GM23248 (cell line): ENCODE measurements at regions not wholly inside any gene's neighbourhood (a gene's known extent, or its start where the extent isn't known, plus 50 kb on each side); places are given as distances from the start of the nearest gene placed in this dataset.

Source experiments
- DNase-seq: peaks from one replicate; pipeline ENCODE4 v3.0.0-alpha.2; 2015
- H2AFZ ChIP-seq: fragments of 200-600 bp; sonication (generic); 2 replicates; pipeline ENCODE4 v1.6.1; 2016; ENCODE audit warnings: antibody characterized with exemption
- H3F3A ChIP-seq: fragments of 200-600 bp; sonication (generic); 2 replicates; pipeline ENCODE4 v1.6.1; 2016; ENCODE audit warnings: mild to moderate bottlenecking, antibody characterized with exemption, mixed run types; ENCODE audit not compliant: insufficient read depth
- H3K27ac ChIP-seq: fragments of 200-600 bp; sonication (generic); 2 replicates; pipeline ENCODE4 v1.5.1; 2016; ENCODE audit warnings: mild to moderate bottlenecking
- H3K27me3 ChIP-seq: fragments of 200-600 bp; sonication (generic); replicated peaks from 2 replicates; pipeline ENCODE4 v1.6.1; 2016; ENCODE audit warnings: mild to moderate bottlenecking; ENCODE audit not compliant: insufficient read depth
- H3K36me3 ChIP-seq: fragments of 200-600 bp; sonication (generic); 2 replicates; pipeline ENCODE4 v1.6.1; 2016; ENCODE audit warnings: low read depth, mild to moderate bottlenecking
- H3K4me1 ChIP-seq: fragments of 200-600 bp; sonication (generic); 2 replicates; pipeline ENCODE4 v1.6.1; 2016; ENCODE audit warnings: mild to moderate bottlenecking; ENCODE audit not compliant: insufficient read depth
- H3K4me2 ChIP-seq: fragments of 200-600 bp; sonication (generic); one replicate; pipeline ENCODE4 v1.6.1; 2016; ENCODE audit warnings: mild to moderate bottlenecking; ENCODE audit not compliant: unreplicated experiment
- H3K4me3 ChIP-seq: fragments of 200-600 bp; sonication (generic); 2 replicates; pipeline ENCODE4 v1.5.1; 2016; ENCODE audit warnings: mild to moderate bottlenecking
- H3K79me2 ChIP-seq: fragments of 200-600 bp; sonication (generic); 2 replicates; pipeline ENCODE4 v1.6.1; 2016; ENCODE audit warnings: mild to moderate bottlenecking; ENCODE audit not compliant: insufficient read depth
- H3K9ac ChIP-seq: fragments of 200-600 bp; sonication (generic); 2 replicates; pipeline ENCODE4 v1.6.1; 2016; ENCODE audit warnings: mild to moderate bottlenecking
- H3K9me2 ChIP-seq: fragments of 200-600 bp; sonication (generic); 2 replicates; pipeline ENCODE4 v1.6.1; 2016; ENCODE audit warnings: mixed run types, mild to moderate bottlenecking, moderate library complexity; ENCODE audit not compliant: insufficient read depth
- H3K9me3 ChIP-seq: fragments of 200-600 bp; sonication (generic); one replicate; pipeline ENCODE4 v1.6.1; 2017; ENCODE audit warnings: low read depth
- H4K20me1 ChIP-seq: fragments of 200-600 bp; sonication (generic); 2 replicates; pipeline ENCODE4 v1.6.0; 2016; ENCODE audit not compliant: insufficient read depth
- EZH2 ChIP-seq: fragments of 200-600 bp; sonication (generic); IDR thresholded peaks from 2 replicates; pipeline ENCODE4 v1.6.1; 2018; ENCODE audit warnings: antibody characterized with exemption, mild to moderate bottlenecking; ENCODE audit not compliant: insufficient read depth, poor library complexity, severe bottlenecking
- EZH2phosphoT487 ChIP-seq: fragments of 200-600 bp; sonication (generic); IDR thresholded peaks from 2 replicates; pipeline ENCODE4 v1.6.1; 2018; ENCODE audit warnings: antibody characterized with exemption, moderate library complexity, mild to moderate bottlenecking, low read depth; ENCODE audit not compliant: insufficient read depth
- WGBS, 2 experiments: methylation state at CpG; one replicate each; pipeline ENCODE4 v1.1.6; 2015 to 2017; ENCODE audit warnings: low lambda C conversion rate in 2 of 2, low coverage in 1 of 2; ENCODE audit errors: missing lambda C conversion rate in 2 of 2; 5-methylcytosine and 5-hydroxymethylcytosine counted together
- in situ Hi-C: fragments of 300-500 bp; cut with MboI; formaldehyde crosslinking; loops from 2 replicates; pipeline ENCODE4 v1.15.0; 2020

- H3K9me2 ChIP-seq: no peaks in the 10 kb centered on the region
- no peaks in the 10 kb centered on the region for H3K36me3 ChIP-seq
- no peak overlapping the region for H3K27ac ChIP-seq
- DNase-seq: no peak
- no peak overlapping the region for H3K4me2 ChIP-seq
- H3F3A ChIP-seq: no peaks in the 10 kb centered on the region
- no peak overlapping the region for H3K4me3 ChIP-seq
- no peaks in the 10 kb centered on the region for H4K20me1 ChIP-seq
- H3K4me1 ChIP-seq: peaks cover 10% of the 10 kb centered on the region
- H3K9ac ChIP-seq: no peak overlapping the region
- H3K79me2 ChIP-seq: no peaks in the 10 kb centered on the region
- WGBS, 2 experiments: 94 to 96% methylated on average over 1 of the region's 1 CpG
- no peaks in the 10 kb centered on the region for H3K9me3 ChIP-seq
- in situ Hi-C loops: no loop called here
- no peak overlapping the region for H2AFZ ChIP-seq
- no peaks in the 10 kb centered on the region for H3K27me3 ChIP-seq
- TF ChIP-seq EZH2: no peak
- TF ChIP-seq EZH2phosphoT487: no peak
Observed at GRCh38 chr3:177550667-177551066, 353.4 kb upstream of the TBL1XR1 start.

- H3K79me2 ChIP-seq: no peaks in the 10 kb centered on the region
- H3K27ac ChIP-seq: no peak overlapping the region
- 82 to 94% methylated on average over 4 of the region's 4 CpGs for WGBS, 2 experiments
- no peak overlapping the region for H3K9ac ChIP-seq
- H3K9me2 ChIP-seq: no peaks in the 10 kb centered on the region
- H3F3A ChIP-seq: no peaks in the 10 kb centered on the region
- DNase-seq: no peak
- in situ Hi-C loops: no loop called here
- no peaks in the 10 kb centered on the region for H3K27me3 ChIP-seq
- H4K20me1 ChIP-seq: no peaks in the 10 kb centered on the region
- H2AFZ ChIP-seq: no peak overlapping the region
- no peak overlapping the region for H3K4me2 ChIP-seq
- no peak overlapping the region for H3K4me3 ChIP-seq
- no peaks in the 10 kb centered on the region for H3K9me3 ChIP-seq
- H3K4me1 ChIP-seq: peaks cover 10% of the 10 kb centered on the region
- H3K36me3 ChIP-seq: no peaks in the 10 kb centered on the region
- TF ChIP-seq EZH2phosphoT487: no peak
- TF ChIP-seq EZH2: no peak
Observed at GRCh38 chr3:177551431-177551836, 354.2 kb upstream of the TBL1XR1 start.

GRCh38 chr3:177552051-177552450 is 354.8 kb upstream of the TBL1XR1 start:
- in situ Hi-C loops: no loop called here
- no peaks in the 10 kb centered on the region for H3F3A ChIP-seq

GRCh38 chr3:177553012-177553411 is 355.7 kb upstream of the TBL1XR1 start:
- Histone ChIP-seq H3K9me2 (no peaks in the 10 kb centered on the region), H3K27ac (no peak overlapping the region), H3K9me3 (no peaks in the 10 kb centered on the region), H3K4me2 (no peak overlapping the region), H3K36me3 (no peaks in the 10 kb centered on the region), H3K4me3 (no peak overlapping the region), H3K27me3 (no peaks in the 10 kb centered on the region), H3F3A (no peaks in the 10 kb centered on the region), H4K20me1 (no peaks in the 10 kb centered on the region), H3K4me1 (peaks cover 10% of the 10 kb centered on the region), H3K79me2 (no peaks in the 10 kb centered on the region), H3K9ac (no peak overlapping the region), H2AFZ (no peak overlapping the region)
- TF ChIP-seq EZH2phosphoT487 (no peak), EZH2 (no peak)
- in situ Hi-C loops: no loop called here
- WGBS, 2 experiments: 63 to 68% methylated on average over 2 of the region's 2 CpGs
- no peak for DNase-seq

More at GRCh38 chr3:177552051-177552450, 354.8 kb upstream of the TBL1XR1 start:
- no peak for TF ChIP-seq EZH2
- no peak for TF ChIP-seq EZH2phosphoT487
- H3K27me3 ChIP-seq: no peaks in the 10 kb centered on the region
- H3K4me1 ChIP-seq: peaks cover 10% of the 10 kb centered on the region
- no peaks in the 10 kb centered on the region for H3K9me2 ChIP-seq
- no peak overlapping the region for H3K4me2 ChIP-seq
- no peaks in the 10 kb centered on the region for H3K9me3 ChIP-seq
- H3K9ac ChIP-seq: no peak overlapping the region
- no peak overlapping the region for H3K4me3 ChIP-seq
- H3K27ac ChIP-seq: no peak overlapping the region
- no peak overlapping the region for H2AFZ ChIP-seq
- no peak for DNase-seq
- 100% methylated on average over 1 of the region's 1 CpG for WGBS, 2 experiments
- no peaks in the 10 kb centered on the region for H3K79me2 ChIP-seq
- no peaks in the 10 kb centered on the region for H4K20me1 ChIP-seq
- no peaks in the 10 kb centered on the region for H3K36me3 ChIP-seq

GRCh38 chr3:177553579-177553978 is 356.3 kb upstream of the TBL1XR1 start:
- Histone ChIP-seq H3K9me2 (no peaks in the 10 kb centered on the region), H3K27me3 (no peaks in the 10 kb centered on the region), H3K27ac (no peak overlapping the region), H3F3A (no peaks in the 10 kb centered on the region), H3K36me3 (no peaks in the 10 kb centered on the region), H3K4me3 (no peak overlapping the region), H3K9ac (no peak overlapping the region), H3K9me3 (no peaks in the 10 kb centered on the region), H4K20me1 (no peaks in the 10 kb centered on the region), H3K4me2 (no peak overlapping the region), H2AFZ (no peak overlapping the region), H3K79me2 (no peaks in the 10 kb centered on the region), H3K4me1 (peaks cover 10% of the 10 kb centered on the region)
- TF ChIP-seq EZH2 (no peak), EZH2phosphoT487 (no peak)
- WGBS, 2 experiments: 34 to 45% methylated on average over 2 of the region's 2 CpGs
- in situ Hi-C loops: no loop called here
- DNase-seq: no peak
